ENCODE measurements at regions not wholly inside any gene's neighbourhood (a gene's known extent, or its start where the extent isn't known, plus 50 kb on each side); places are given as distances from the start of the nearest gene placed in this dataset.

- Histone ChIP-seq H4K20me1 (ENCODE audit: low read depth, low read length) (no peaks in the 10 kb centered on the region), H3K27ac (ENCODE audit: low read depth, low read length) (no peak overlapping the region), H3K9me3 (ENCODE audit: insufficient read depth, low read length) (no peaks in the 10 kb centered on the region), H3K4me3 (ENCODE audit: insufficient read depth, low read length, poor library complexity, severe bottlenecking) (no peak overlapping the region), H3K27me3 (ENCODE audit: low read length) (no peaks in the 10 kb centered on the region; the same call in 1 of the 2 replicates), H2AFZ (ENCODE audit: low read depth, low read length, severe bottlenecking) (no peak overlapping the region), H3F3A (ENCODE audit: insufficient read depth) (no peaks in the 10 kb centered on the region), H3K9ac (ENCODE audit: low read length) (no peak overlapping the region), H3K79me2 (ENCODE audit: insufficient read depth, low read length) (no peaks in the 10 kb centered on the region), H3K36me3 (ENCODE audit: low read length) (no peaks in the 10 kb centered on the region), H3K4me2 (ENCODE audit: low read depth, low read length, poor library complexity, severe bottlenecking) (no peak overlapping the region), H3K9me2 (replicated peaks; ENCODE audit: insufficient read depth, low read length) (no peaks in the 10 kb centered on the region)
- TF ChIP-seq EZH2phosphoT487 (conservative IDR thresholded peaks at IDR 0.05; ENCODE audit: low read length), result no peak
- no peak for TF ChIP-seq CTCF (IDR thresholded peaks at IDR 0.05; ENCODE audit: insufficient read depth, low read length, poor library complexity, severe bottlenecking)
These were observed 120.3 kb upstream of the GATA6 start for GRCh38 chr18:22048932-22049615.

- TF ChIP-seq CTCF (IDR thresholded peaks at IDR 0.05; ENCODE audit: insufficient read depth, low read length, poor library complexity, severe bottlenecking), result no peak
- TF ChIP-seq EZH2phosphoT487 (conservative IDR thresholded peaks at IDR 0.05; ENCODE audit: low read length), result no peak
These were observed 116.8 kb upstream of the GATA6 start for GRCh38 chr18:22052405-22053105.

GRCh38 chr18:22055466-22056238 is 113.7 kb upstream of the GATA6 start:
- no peaks in the 10 kb centered on the region for H3K9me3 ChIP-seq (ENCODE audit: insufficient read depth, low read length)
- no peak overlapping the region for H3K4me3 ChIP-seq (ENCODE audit: insufficient read depth, low read length, poor library complexity, severe bottlenecking)
- no peaks in the 10 kb centered on the region for H4K20me1 ChIP-seq (ENCODE audit: low read depth, low read length)
- H3F3A ChIP-seq (ENCODE audit: insufficient read depth), result no peaks in the 10 kb centered on the region
- no peaks in the 10 kb centered on the region for H3K79me2 ChIP-seq (ENCODE audit: insufficient read depth, low read length)
- H3K9ac ChIP-seq (ENCODE audit: low read length), result no peak overlapping the region
- H3K36me3 ChIP-seq (ENCODE audit: low read length), result no peaks in the 10 kb centered on the region
- no peak overlapping the region for H3K27ac ChIP-seq (ENCODE audit: low read depth, low read length)
- no peak overlapping the region for H2AFZ ChIP-seq (ENCODE audit: low read depth, low read length, severe bottlenecking)
- H3K4me2 ChIP-seq (ENCODE audit: low read depth, low read length, poor library complexity, severe bottlenecking), result no peak overlapping the region
- no peak for TF ChIP-seq EZH2phosphoT487 (conservative IDR thresholded peaks at IDR 0.05; ENCODE audit: low read length)
- no peak for TF ChIP-seq CTCF (IDR thresholded peaks at IDR 0.05; ENCODE audit: insufficient read depth, low read length, poor library complexity, severe bottlenecking)
- no peaks in the 10 kb centered on the region for H3K27me3 ChIP-seq (ENCODE audit: low read length)
- no peaks in the 10 kb centered on the region for H3K9me2 ChIP-seq (replicated peaks; ENCODE audit: insufficient read depth, low read length)

More at GRCh38 chr18:22052405-22053105, 116.8 kb upstream of the GATA6 start:
- Histone ChIP-seq H3F3A (ENCODE audit: insufficient read depth) (no peaks in the 10 kb centered on the region), H3K27me3 (ENCODE audit: low read length) (no peaks in the 10 kb centered on the region), H3K4me3 (ENCODE audit: insufficient read depth, low read length, poor library complexity, severe bottlenecking) (no peak overlapping the region), H4K20me1 (ENCODE audit: low read depth, low read length) (no peaks in the 10 kb centered on the region), H3K9me3 (ENCODE audit: insufficient read depth, low read length) (no peaks in the 10 kb centered on the region), H2AFZ (ENCODE audit: low read depth, low read length, severe bottlenecking) (no peak overlapping the region), H3K79me2 (ENCODE audit: insufficient read depth, low read length) (no peaks in the 10 kb centered on the region), H3K9ac (ENCODE audit: low read length) (no peak overlapping the region), H3K4me2 (ENCODE audit: low read depth, low read length, poor library complexity, severe bottlenecking) (no peak overlapping the region), H3K36me3 (ENCODE audit: low read length) (no peaks in the 10 kb centered on the region), H3K27ac (ENCODE audit: low read depth, low read length) (no peak overlapping the region), H3K9me2 (replicated peaks; ENCODE audit: insufficient read depth, low read length) (no peaks in the 10 kb centered on the region)
